Endothelial cell of umbilical vein (primary cell): ENCODE measurements at regions not wholly inside any gene's neighbourhood (a gene's known extent, or its start where the extent isn't known, plus 50 kb on each side); places are given as distances from the start of the nearest gene placed in this dataset.

Experiments
- BruUV-seq: library from RNA; stranded (reverse); fragments of 400-500 nt; replicated peaks from 2 replicates; lab custom pipeline; 2021; lab: Mats Ljungman, UMichigan
- CTCF ChIA-PET: fragments of 300-600, 350-600 bp; sonication (Branson Sonifier 250); formaldehyde crosslinking; loops from one replicate; lab custom pipeline; 2021; ENCODE audit warnings: antibody characterized with exemption, inconsistent platforms; lab: Charles Lee
- POLR2A ChIA-PET: fragments of 300-600, 350-600 bp; sonication (Branson Sonifier 250); formaldehyde crosslinking; loops from one replicate; lab custom pipeline; 2021; ENCODE audit warnings: antibody characterized with exemption, inconsistent platforms; lab: Charles Lee
- DNase-seq: peaks from one replicate; pipeline ENCODE4 v3.0.0-alpha.2; 2011; ENCODE audit warnings: low read depth, low spot score
- FAIRE-seq: peaks from 2 replicates; lab custom pipeline; 2011; peaks lifted over from hg19 to GRCh38; lab: Jason Lieb, UNC
- H2AFZ ChIP-seq: 2 replicates; pipeline ENCODE4 v1.6.0; 2012; ENCODE audit warnings: low read depth, low read length, control low read depth, inconsistent platforms
- H3K27ac ChIP-seq: 2 replicates; pipeline ENCODE4 v1.5.1; 2011; ENCODE audit warnings: low read depth, mild to moderate bottlenecking, control low read depth, low read length, moderate library complexity; ENCODE audit not compliant: insufficient read depth
- H3K27me3 ChIP-seq, 2 experiments: 2 replicates each; pipeline versions ENCODE4 v1.6.0 to v1.6.1; 2011; ENCODE audit warnings: low read length in 2 of 2, mixed read lengths in 1 of 2; ENCODE audit not compliant: control insufficient read depth in 2 of 2, insufficient read depth in 2 of 2
- H3K36me3 ChIP-seq, 2 experiments: 2 replicates in 1 of 2; 3 replicates in 1 of 2; pipeline ENCODE4 v1.5.1; 2011; ENCODE audit warnings: low read length in 2 of 2, mild to moderate bottlenecking in 1 of 2, moderate library complexity in 1 of 2; ENCODE audit not compliant: control insufficient read depth in 2 of 2, insufficient read depth in 2 of 2; ENCODE audit errors: extremely low read depth in 1 of 2
- H3K4me1 ChIP-seq: 3 replicates; pipeline ENCODE4 v1.5.1; 2011; ENCODE audit warnings: mild to moderate bottlenecking, low read length; ENCODE audit not compliant: control insufficient read depth, insufficient read depth; ENCODE audit errors: extremely low read depth
- H3K4me2 ChIP-seq: 2 replicates; pipeline ENCODE4 v1.6.1; 2011; ENCODE audit warnings: low read length, control low read depth, mixed read lengths; ENCODE audit not compliant: insufficient read depth
- H3K4me3 ChIP-seq, 3 experiments: fragments of 200-600 bp in 1 of 3; sonication (generic), shearing (Covaris generic) in 1 of 3; replicated peaks in 1 of 3; 2 replicates each; pipeline ENCODE4 v1.5.1; 2011 to 2016; ENCODE audit warnings: control low read depth in 3 of 3, low read length in 3 of 3, mild to moderate bottlenecking in 2 of 3, inconsistent platforms in 1 of 3, low read depth in 1 of 3, moderate library complexity in 1 of 3; ENCODE audit not compliant: insufficient read depth in 1 of 3
- H3K79me2 ChIP-seq: 2 replicates; pipeline ENCODE4 v1.6.0; 2012; ENCODE audit warnings: low read length, inconsistent platforms; ENCODE audit not compliant: control insufficient read depth, insufficient read depth
- H3K9ac ChIP-seq: replicated peaks from 2 replicates; pipeline ENCODE3; 2011; ENCODE audit warnings: low read length, control low read depth; ENCODE audit not compliant: insufficient read depth; ENCODE audit errors: extremely low read depth
- H3K9me1 ChIP-seq: replicated peaks from 3 replicates; pipeline ENCODE4 v1.6.0; 2011; ENCODE audit warnings: mild to moderate bottlenecking, low read length; ENCODE audit not compliant: control insufficient read depth, insufficient read depth; ENCODE audit errors: extremely low read depth
- H3K9me3 ChIP-seq: replicated peaks from 2 replicates; pipeline ENCODE4 v1.5.1; 2012; ENCODE audit warnings: low read length, inconsistent platforms; ENCODE audit not compliant: control insufficient read depth, insufficient read depth
- H4K20me1 ChIP-seq: replicated peaks from 2 replicates; pipeline ENCODE3; 2011; ENCODE audit warnings: mild to moderate bottlenecking, low read length; ENCODE audit not compliant: control insufficient read depth, insufficient read depth; ENCODE audit errors: extremely low read depth
- CTCF ChIP-seq, 2 donors: IDR thresholded peaks; 1 replicate in 1 of 2; 2 replicates in 1 of 2; pipeline ENCODE4 v1.5.1; 2011; ENCODE audit warnings: low read length in 2 of 2, mild to moderate bottlenecking in 2 of 2, moderate library complexity in 2 of 2, control low read depth in 1 of 2, inconsistent platforms in 1 of 2, low read depth in 1 of 2; ENCODE audit not compliant: insufficient read depth in 1 of 2; ENCODE audit errors: extremely low read depth in 1 of 2
- EZH2 ChIP-seq: IDR thresholded peaks from 2 replicates; pipeline ENCODE4 v1.6.1; 2012; ENCODE audit warnings: borderline replicate concordance, low read depth, mild to moderate bottlenecking, moderate library complexity, low read length, inconsistent platforms; ENCODE audit not compliant: severe bottlenecking
- FOS ChIP-seq: IDR thresholded peaks from 2 replicates; pipeline ENCODE4 v1.6.1; 2011; ENCODE audit warnings: mild to moderate bottlenecking, low read length, moderate library complexity, borderline replicate concordance; ENCODE audit not compliant: insufficient read depth
- GATA2 ChIP-seq: IDR thresholded peaks from 2 replicates; pipeline ENCODE4 v1.7.0; 2011; ENCODE audit warnings: low read depth, mild to moderate bottlenecking, moderate library complexity, mixed read lengths, low read length; ENCODE audit not compliant: insufficient read length, insufficient read depth
- JUN ChIP-seq: IDR thresholded peaks from 2 replicates; pipeline ENCODE4 v1.6.1; 2011; ENCODE audit warnings: borderline replicate concordance, low read depth; ENCODE audit not compliant: insufficient read length, insufficient read depth
- MAX ChIP-seq: IDR thresholded peaks from 2 replicates; pipeline ENCODE4 v1.6.1; 2011; ENCODE audit not compliant: insufficient read depth, insufficient read length
- MYC ChIP-seq: IDR thresholded peaks from one replicate; pipeline ENCODE4 v1.6.1; 2011; ENCODE audit warnings: mild to moderate bottlenecking, low read depth, low read length
- POLR2A ChIP-seq: IDR thresholded peaks from 2 replicates; pipeline ENCODE4 v1.6.1; 2012; ENCODE audit warnings: low read depth, mild to moderate bottlenecking, control low read depth, low read length
- POLR2AphosphoS5 ChIP-seq: IDR thresholded peaks from 2 replicates; pipeline ENCODE4 v1.6.1; 2012; ENCODE audit warnings: low read depth, mild to moderate bottlenecking, control low read depth, low read length, moderate library complexity; ENCODE audit not compliant: insufficient read depth
- dilution Hi-C: fragments of 300-500 bp; cut with MboI; formaldehyde crosslinking; loops from one replicate; pipeline ENCODE4 v1.15.0; 2019; ENCODE audit warnings: low sequenced_read_pairs; ENCODE audit not compliant: extremely low pct_ligation_motif_present
- intact Hi-C: fragments of 100-400 bp; cut with micrococcal nuclease; formaldehyde crosslinking; loops from one replicate; pipeline ENCODE4 v1.10.0; 2022

- no peaks in the 10 kb centered on the region for H3K9me3 ChIP-seq
- no peaks in the 10 kb centered on the region for H3K4me1 ChIP-seq
- H3K4me2 ChIP-seq = no peak overlapping the region
- H3K9me1 ChIP-seq = no peaks in the 10 kb centered on the region
- H3K27ac ChIP-seq = no peak overlapping the region
- no peaks in the 10 kb centered on the region for H3K36me3 ChIP-seq
- ChIA-PET CTCF (no interaction called here), POLR2A (no interaction called here)
- dilution Hi-C loops = no loop called here
- intact Hi-C loops = no loop called here
- no peak overlapping the region for H3K9ac ChIP-seq
- BruUV-seq = no TSS peak
- TF ChIP-seq POLR2A = no peak
- no peak for TF ChIP-seq FOS
- no peak for TF ChIP-seq MYC
- TF ChIP-seq CTCF (IDR thresholded peaks at IDR 0.05; ENCODE audit: extremely low read depth in 1 of 2, insufficient read depth in 1 of 2, low read depth in 1 of 2, low read length in 2 of 2) = no peak
- no peak for TF ChIP-seq EZH2
- no peak for TF ChIP-seq GATA2
- no peak for TF ChIP-seq POLR2AphosphoS5
- TF ChIP-seq MAX = no peak
- no peak for TF ChIP-seq JUN
- no peaks in the 10 kb centered on the region for H4K20me1 ChIP-seq
- H3K4me3 ChIP-seq = no peak overlapping the region
- H3K79me2 ChIP-seq = no peaks in the 10 kb centered on the region
- FAIRE-seq (no peak), DNase-seq (no peak)
- H3K27me3 ChIP-seq = no peaks in the 10 kb centered on the region
- no peak overlapping the region for H2AFZ ChIP-seq
Measured at GRCh38 chrX:20369468-20369867, 102.8 kb upstream of the RPS6KA3 start.
